Kidney epithelial cell (primary cell): ENCODE measurements at regions not wholly inside any gene's neighbourhood (a gene's known extent, or its start where the extent isn't known, plus 50 kb on each side); places are given as distances from the start of the nearest gene placed in this dataset.
"Not testable (repeated sequence)": the region's sequence is repeated elsewhere in the genome, so short reads cannot be mapped to it uniquely, and the experiment has no call there.

Source experiments
- DNase-seq: peaks from one replicate; pipeline ENCODE4 v3.0.0-alpha.2; 2010; ENCODE audit warnings: low read depth
- H3K27me3 ChIP-seq: 2 replicates; pipeline ENCODE4 v1.6.0; 2011; ENCODE audit warnings: low read length; ENCODE audit not compliant: control insufficient read depth, insufficient read depth
- H3K36me3 ChIP-seq: 2 replicates; pipeline ENCODE4 v1.5.1; 2011; ENCODE audit warnings: low read length; ENCODE audit not compliant: control insufficient read depth, insufficient read depth
- H3K4me3 ChIP-seq: 2 replicates; pipeline ENCODE4 v1.5.1; 2011; ENCODE audit warnings: low read depth, mild to moderate bottlenecking, control low read depth, low read length
- TF ChIP-seq, protein P1 (sequence below): IDR thresholded peaks from 2 replicates; pipeline ENCODE4 v1.5.1; 2011; ENCODE audit warnings: mild to moderate bottlenecking, moderate library complexity, low read length, control low read depth, inconsistent platforms; ENCODE audit not compliant: insufficient read depth, poor library complexity, severe bottlenecking

GRCh38 chr2:114122930-114123329 is 233.0 kb downstream of the ACTR3 start:
- H3K4me3 ChIP-seq: no peak overlapping the region
- H3K27me3 ChIP-seq: no peaks in the 10 kb centered on the region
- TF ChIP-seq, protein P1, sequence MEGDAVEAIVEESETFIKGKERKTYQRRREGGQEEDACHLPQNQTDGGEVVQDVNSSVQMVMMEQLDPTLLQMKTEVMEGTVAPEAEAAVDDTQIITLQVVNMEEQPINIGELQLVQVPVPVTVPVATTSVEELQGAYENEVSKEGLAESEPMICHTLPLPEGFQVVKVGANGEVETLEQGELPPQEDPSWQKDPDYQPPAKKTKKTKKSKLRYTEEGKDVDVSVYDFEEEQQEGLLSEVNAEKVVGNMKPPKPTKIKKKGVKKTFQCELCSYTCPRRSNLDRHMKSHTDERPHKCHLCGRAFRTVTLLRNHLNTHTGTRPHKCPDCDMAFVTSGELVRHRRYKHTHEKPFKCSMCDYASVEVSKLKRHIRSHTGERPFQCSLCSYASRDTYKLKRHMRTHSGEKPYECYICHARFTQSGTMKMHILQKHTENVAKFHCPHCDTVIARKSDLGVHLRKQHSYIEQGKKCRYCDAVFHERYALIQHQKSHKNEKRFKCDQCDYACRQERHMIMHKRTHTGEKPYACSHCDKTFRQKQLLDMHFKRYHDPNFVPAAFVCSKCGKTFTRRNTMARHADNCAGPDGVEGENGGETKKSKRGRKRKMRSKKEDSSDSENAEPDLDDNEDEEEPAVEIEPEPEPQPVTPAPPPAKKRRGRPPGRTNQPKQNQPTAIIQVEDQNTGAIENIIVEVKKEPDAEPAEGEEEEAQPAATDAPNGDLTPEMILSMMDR: no peak
- DNase-seq: no peak
- no peaks in the 10 kb centered on the region for H3K36me3 ChIP-seq

DNA sequence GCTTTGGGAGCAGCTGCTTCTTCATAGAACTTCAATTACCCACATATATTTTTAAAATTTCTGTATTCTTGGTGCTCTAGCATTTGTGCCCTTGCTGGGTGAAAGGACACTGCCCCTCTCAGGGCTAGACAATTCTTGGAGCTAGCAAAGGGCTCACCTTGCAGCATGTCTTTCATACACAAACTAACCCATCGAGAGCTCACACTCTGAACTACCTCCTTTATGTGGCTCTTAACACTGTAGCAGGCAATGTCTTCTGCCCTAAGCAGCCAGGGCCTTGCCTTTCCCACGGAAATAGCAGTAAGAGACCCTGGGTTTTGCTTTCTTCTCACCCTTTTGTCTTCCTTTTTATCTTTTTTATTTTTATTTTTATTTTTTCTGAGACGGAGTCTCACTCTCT is 234.0 kb downstream of the ACTR3 start:
- H3K36me3 ChIP-seq: no peaks in the 10 kb centered on the region
- H3K27me3 ChIP-seq: no peaks in the 10 kb centered on the region
- TF ChIP-seq, protein P1: no peak
- no peak for DNase-seq
- H3K4me3 ChIP-seq: no peak overlapping the region

DNA sequence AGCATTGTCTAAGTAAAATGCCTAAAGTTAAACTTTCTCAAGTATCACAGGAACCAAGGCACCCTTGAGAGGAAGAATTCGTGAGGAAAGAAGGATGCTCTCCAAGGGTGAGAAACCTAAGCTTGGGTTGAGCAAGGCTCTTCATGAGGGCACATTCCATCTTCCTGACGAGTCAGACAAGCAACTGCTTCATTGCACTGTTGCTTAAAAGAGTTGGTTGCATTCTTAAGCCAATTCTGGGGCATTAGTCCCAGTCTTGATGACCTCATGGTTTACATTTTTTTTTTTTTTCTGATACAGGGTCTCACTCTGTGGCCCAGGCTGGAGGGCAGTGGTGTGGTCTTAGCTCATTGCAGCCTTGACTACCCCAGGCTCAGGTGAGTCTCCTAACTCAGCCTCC is 237.5 kb downstream of the ACTR3 start:
- DNase-seq: no peak

DNA sequence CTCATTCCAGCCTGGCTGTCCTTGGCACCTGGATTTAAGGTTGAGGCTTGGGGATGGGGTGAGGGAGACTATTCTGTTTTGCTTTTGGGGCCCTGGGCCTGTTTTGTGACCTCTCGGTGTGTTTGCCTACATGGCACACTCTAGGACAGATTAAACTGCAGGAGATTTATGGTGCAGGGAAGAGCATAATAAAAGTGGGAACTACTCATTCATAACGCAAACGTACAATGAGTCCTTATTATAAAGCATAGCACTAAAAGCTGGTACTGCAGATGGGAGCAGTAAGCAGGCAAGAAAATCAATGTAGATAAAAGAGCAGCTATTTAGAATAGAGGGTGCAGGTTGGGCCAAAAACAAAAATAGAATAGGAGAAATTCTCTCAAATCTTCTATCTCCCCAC is 238.4 kb downstream of the ACTR3 start:
- DNase-seq: no peak
- no peak overlapping the region for H3K4me3 ChIP-seq
- H3K27me3 ChIP-seq: no peaks in the 10 kb centered on the region
- no peaks in the 10 kb centered on the region for H3K36me3 ChIP-seq
- TF ChIP-seq, protein P1: no peak

More for the DNA sequence above, 237.5 kb downstream of the ACTR3 start:
- H3K36me3 ChIP-seq: no peaks in the 10 kb centered on the region
- no peak overlapping the region for H3K4me3 ChIP-seq
- TF ChIP-seq, protein P1: no peak
- no peaks in the 10 kb centered on the region for H3K27me3 ChIP-seq

DNA sequence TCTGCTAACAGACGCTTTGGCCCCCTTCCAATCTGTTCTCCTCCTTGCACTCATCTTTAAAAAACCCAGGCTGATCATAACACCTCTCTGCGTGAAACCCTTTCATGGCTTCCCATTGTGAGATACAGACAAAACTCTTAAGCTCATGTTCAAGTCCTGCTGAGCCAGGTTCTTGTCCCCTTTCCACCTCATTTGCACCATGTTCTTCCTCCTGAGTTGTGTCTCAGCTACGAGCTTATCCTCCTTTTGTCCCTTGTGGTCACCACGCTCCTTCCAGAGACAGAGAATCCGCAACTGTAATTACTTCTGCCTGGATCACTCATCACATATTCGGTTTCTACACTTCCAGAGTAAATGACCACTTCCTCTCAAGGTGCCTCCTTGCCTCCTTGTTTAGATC is 238.8 kb downstream of the ACTR3 start:
- no peak for DNase-seq
- Histone ChIP-seq H3K4me3 (no peak overlapping the region), H3K27me3 (no peaks in the 10 kb centered on the region), H3K36me3 (no peaks in the 10 kb centered on the region)
- TF ChIP-seq, protein P1: no peak

DNA sequence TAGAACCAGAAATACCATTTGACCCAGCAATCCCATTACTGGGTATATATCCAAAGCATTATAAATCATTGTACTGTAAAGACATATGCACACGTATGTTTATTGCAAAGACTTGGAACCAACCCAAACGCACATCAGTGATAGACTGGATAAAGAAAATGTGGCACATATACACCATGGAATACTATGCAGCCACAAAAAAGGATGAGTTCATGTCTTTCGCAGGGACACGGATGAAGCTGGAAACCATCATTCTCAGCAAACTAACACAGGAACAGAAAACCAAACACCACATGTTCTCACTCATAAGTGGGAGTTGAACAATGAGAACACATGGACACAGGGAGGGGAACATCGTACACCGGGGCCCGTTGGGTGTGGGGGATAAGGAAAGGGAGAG is 242.2 kb downstream of the ACTR3 start:
- not testable (repeated sequence) for H3K4me3 ChIP-seq, DNase-seq, H3K27me3 ChIP-seq, H3K36me3 ChIP-seq
